NCI-H2107 (cell line): ENCODE measurements at regions not wholly inside any gene's neighbourhood (a gene's known extent, or its start where the extent isn't known, plus 50 kb on each side); places are given as distances from the start of the nearest gene placed in this dataset.

Source experiments
- DNase-seq: peaks from one replicate; lab custom pipeline; 2025; lab: John Stamatoyannopoulos, UW

DNA sequence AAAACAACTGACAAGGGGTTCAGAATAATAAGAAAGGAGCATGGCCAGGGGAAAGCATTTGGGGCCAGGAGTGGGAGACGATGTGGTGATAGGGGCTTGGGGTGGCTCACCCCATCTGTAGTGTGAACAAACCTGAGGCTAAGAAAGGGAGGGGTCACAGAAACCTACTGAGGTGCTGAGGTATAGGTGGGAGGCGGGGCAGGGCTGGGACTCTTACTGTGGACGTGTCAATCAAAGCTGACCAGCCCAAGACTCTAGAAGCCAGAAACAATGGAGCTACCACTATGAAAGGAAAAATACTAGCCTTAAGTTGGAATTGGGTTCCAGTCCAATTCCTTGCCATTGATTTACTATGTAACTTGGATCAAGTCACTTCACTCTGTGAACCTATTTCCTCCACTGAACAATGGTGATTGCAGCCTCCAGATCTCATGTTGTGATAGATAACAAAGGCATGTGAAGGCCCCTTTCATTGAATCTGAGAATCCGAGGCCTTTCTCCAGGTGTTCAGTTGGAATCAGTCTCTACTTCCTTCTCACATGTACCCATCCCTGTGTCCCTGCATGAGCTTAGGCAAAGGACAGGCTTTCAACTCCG, 260.9 kb upstream of the HES1 start:
- no peak for DNase-seq

DNA sequence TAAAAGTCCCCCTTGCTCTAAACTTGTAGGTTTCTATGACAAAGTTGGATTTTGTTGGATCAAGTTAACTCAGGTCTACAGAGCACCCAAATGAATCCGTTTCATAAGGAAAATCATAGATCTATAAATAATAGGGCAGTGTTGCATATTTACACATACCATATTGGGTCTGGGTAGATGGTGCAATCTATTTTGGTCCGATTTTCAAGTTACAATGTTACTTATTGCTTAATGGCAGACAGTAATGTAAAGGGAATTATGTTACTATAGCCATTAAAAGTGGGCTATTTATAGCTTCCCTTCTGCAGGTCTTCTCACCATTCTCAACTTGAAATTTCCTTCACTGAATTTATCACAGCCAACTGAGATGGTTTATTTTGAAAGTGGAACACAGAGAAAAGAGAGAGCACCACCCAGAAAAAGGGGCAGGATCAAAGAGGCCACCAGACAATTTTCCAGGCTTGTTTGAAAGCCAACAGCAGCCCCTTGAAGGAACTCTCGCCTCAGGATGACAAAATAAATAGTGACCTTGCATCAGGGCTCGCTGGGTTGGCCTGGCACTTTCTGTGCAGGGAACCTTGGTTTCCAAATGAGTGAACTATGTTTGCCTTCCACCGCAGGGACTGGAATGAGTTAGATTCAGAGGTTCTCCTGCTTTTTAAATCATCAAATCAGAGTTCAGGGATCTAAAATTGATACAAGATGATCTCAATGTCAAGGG, 260.2 kb upstream of the HES1 start:
- DNase-seq = no peak

DNA sequence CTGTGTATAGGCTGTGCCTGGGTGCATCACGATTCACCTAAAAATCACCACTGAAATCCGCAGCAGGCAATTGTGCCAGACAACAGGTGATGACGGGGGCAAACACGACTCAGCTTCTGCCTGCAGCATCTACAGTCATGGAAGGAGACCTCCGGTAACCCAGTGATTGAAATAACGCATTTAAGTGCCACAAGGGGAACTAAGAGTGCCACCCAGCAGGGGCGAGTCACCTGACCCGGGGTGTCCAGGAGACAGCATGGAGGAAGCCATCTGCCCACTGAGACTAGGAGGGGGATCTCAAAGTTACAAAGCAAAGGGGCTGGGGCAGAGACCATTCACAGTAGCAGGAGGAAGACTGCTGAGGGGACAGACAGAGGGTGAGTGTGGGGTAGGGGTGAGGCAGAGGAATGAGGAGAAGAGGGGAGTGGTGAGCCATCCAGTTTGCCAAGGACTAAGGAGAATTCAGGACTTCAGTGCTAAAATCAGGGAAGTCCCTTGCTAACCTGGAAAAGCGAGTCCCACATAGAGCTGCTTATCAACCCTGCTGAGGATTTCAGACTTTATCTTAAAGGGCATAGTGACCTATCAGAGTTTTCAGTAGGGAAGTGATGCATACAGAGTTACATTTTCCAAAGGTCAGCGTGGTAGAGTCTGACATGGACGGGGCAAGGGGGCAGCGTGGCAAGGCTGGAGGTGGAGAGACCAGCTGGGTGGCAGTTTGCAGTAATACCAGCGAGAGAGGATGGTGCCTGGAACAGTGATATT, 256.7 kb upstream of the HES1 start:
- DNase-seq = no peak

DNA sequence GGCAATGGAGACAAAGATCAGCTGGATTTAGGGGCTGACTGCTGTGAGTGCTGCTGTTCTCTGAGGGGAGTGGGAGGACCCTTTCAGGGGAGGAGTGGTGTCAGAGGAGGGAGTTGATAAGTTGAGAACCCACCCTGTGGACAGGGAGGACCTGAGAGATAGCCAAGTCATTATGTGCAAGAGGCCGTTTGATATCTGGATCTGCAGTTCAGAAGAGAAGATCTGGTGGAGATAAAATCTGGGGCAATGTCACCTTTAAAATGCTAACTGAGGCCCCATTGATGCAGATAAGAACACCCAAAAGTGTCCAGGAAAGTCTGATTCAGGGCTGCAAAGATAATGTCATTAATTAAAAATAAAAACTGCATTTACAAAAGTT, 256.1 kb upstream of the HES1 start:
- no peak for DNase-seq

GRCh38 chr3:193882091-193882490, 253.9 kb upstream of the HES1 start:
- no peak for DNase-seq

DNA sequence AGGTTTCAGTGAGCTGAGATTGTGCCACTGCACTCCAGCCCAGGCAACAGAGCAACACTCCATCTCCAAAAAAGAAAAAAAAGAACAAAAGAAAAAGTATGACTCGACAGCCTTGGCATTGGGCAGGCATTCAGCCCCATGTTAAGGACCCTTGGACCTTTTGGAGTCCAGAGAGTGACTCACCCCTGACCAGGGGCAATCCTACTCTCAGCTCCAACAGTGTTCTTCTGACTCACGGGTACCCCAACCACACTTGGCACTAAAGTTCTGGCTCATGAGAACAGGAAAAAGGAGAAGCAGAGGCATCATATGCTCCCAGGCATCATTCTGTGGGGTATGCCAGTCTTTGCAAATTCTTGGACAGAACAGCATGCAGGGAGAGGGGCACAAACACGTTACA, 252.4 kb upstream of the HES1 start:
- no peak for DNase-seq

GRCh38 chr3:193884027-193884426, 251.9 kb upstream of the HES1 start:
- DNase-seq = no peak

DNA sequence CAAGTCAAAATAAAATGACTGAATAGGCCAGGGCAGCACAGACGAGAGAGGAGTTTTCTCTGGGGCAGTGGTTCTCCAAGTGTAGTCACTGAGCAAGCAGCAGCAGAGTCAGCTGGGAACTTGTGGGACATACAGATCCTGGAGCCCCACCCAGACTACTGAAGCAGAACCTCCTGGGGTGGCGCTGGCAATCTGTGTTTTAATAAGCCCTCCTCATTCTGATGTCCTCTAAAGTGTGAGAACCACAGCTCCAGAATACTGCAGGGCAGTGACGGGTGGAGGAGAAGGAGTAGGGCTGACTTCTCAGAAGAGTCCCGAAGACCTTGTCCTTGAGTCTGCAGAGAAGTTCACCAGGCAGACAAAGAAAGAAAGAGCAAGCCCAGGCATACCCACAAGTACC, 251.3 kb upstream of the HES1 start:
- no peak for DNase-seq

DNA sequence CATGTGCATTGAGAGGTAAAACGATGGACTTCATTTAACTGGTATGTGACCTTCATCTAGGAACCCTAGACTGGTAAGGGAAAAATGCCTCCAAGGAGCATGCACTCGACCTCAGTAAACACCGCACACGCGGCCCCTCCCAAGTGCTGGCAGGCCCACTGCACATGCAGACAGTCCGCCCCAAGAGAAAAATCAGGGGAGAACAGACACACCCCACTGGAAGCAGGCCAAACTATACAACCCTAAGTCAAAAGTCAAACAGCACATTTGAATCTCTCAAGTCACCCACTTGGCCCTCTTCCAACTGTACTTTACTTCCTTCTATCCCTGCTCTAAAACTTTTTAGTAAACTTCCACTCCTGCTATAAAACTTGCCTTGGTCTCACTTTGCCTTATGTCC, 250.1 kb upstream of the HES1 start:
- no peak for DNase-seq

DNA sequence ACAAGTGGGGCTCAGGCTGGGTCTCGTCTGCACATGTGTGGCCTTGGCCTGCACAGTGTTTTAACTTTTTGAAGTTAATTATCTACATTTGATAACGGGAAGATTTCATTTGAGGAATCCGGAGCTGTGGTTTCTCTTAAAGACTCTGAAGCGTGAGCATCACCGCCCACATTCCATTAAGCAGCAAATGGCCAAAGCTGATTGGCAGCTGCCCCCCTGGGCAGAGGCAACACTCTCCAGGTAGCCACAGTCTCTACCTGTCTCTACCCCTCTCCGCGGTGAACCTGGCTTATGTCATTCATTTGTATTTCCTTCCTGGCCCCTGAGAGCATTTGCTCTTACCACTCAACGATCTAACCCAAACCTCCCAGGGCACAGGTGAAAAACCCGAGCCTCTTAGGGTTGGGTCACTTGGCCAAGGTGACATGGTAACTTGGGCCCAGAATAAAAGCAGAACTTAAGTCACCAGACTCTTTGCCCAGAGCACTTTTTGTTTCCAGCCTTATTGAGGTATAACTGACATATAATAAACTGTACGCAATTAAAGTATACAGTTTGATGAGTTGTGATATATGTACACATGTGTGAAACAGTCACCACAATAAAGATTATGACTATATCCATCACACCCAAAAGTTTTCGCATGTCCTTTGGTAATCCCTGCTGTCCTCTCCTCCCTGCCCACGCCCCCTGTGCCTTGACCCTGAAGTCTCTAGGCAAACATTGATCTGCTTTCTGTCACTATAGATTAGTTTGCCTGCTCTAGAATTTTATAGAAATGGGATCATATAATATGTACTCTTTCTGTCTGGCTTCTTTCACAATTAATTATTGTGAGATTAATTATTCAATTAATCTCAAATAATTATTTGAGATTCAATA, 245.7 kb upstream of the HES1 start:
- no peak for DNase-seq

- DNase-seq = no peak
Observed at GRCh38 chr3:193894121-193894863, 241.7 kb upstream of the HES1 start.

DNA sequence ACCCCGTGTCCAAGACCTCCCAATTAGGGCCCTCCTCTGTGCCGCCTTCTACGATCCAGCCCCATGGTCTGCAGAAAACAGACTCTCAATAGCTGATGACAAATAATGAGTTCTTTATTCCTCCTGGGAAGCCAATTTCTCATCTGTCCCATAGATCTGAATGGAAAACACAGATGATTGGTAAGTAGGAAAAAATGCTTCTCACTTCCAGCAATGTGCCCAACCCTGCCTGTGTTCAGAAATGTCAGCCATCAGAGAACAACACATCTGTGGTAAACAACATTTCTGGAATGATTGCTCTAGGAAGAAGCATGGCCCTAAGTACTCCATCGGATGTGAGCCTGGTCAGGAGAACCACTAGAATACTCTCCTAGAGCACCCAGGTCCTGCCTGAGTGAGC, 240.5 kb upstream of the HES1 start:
- no peak for DNase-seq

DNA sequence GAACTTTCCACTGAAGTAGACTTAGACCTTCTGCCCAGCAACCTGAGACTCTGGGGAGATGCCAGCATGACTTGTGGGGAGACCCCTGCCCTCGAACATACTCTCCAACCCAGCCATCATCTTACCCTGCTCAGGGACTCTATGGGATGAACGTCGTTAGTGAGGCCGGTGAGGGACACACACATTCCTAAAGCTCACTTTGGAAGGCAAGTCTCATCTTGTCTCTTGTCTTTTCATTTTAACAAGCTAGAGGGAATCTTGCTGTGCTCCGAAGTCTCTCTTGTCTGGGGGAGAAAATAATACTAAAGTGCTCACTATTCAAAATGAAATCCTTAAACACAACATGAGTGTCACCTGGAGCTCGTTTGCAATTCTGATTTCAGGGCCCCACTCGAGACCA, 239.5 kb upstream of the HES1 start:
- DNase-seq = no peak

DNA sequence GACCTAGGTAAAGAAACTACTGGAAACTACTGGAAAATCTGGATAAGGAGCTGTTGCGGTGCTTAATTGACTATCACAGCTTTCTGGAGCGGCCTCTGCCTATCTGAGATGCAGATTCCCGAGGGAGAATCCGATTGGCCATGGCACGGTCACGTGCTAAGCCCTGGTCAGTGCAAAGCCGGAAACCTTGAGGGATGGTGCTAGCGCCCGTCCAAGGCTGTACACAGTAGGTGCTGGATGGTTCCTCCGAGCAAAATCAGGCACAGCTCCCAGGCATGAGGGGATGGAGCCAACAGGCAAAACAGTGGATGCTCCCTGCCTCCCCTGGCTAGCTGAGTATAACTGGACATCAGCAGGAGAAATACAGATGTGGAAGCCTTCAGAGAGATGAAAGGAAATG, 238.7 kb upstream of the HES1 start:
- DNase-seq = no peak

DNA sequence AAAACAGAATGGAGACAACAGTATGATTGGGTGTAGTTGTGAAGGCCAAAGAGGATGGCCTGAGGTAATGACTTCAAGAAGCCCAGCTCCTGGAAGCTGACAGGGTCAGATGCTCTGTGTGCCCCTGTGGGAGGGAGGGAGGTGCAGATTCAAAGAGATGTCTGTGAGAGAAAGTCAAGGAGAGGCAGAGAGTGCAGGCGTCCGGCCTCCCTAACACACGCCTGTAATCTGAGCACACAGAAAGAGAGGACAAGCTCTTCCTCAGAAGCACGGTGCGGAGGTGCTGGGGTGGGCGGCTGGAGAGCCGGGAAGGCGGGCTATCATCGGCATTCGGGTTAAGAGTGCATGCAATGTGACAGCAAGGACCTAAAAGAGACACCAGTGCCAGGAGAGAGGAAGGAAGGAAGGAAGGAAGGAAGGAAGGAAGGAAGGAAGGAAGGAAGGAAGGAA, 238.2 kb upstream of the HES1 start:
- DNase-seq = no peak

- DNase-seq = no peak
Observed at GRCh38 chr3:193899001-193899400, 236.9 kb upstream of the HES1 start.

DNA sequence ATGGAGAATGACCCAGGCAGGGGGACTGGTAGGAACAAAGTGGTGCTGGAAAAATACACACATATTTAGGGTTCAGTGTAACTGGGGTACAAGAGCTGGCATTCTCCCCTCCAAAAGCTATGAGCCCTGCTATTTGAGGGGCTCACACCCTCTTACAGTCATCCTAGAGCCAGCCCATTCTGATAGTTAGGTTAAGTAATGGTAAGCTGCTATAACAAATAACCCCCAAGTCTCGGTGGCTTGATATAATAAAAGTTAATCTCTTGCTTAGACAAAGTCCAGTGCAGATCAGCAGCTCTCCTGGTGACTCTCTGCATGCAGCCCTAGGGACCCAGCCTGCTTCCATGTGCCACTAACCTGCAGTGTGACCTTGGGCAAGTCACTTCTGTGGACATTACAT, 234.9 kb upstream of the HES1 start:
- DNase-seq = no peak

GRCh38 chr3:193902607-193903511, 233.1 kb upstream of the HES1 start:
- peak; percentile 70 for DNase-seq

DNA sequence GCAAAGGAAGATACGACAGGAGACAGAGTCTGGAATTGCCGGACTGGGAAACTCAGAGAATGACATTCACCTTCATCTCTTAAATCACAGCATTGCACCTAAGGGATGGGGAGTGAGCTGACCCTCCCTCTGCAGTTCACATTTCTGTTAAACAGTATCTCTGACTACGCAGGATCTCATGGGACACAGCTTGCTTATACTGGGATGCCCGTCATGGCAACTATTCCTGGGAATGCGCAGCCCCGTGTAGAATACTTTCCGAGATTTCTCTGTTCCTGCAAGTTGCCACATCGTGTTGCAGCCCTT, 232.5 kb upstream of the HES1 start:
- no peak for DNase-seq

- no peak for DNase-seq
Observed at GRCh38 chr3:193903966-193904365, 232.0 kb upstream of the HES1 start.
